K562 (cell line): ENCODE measurements at regions not wholly inside any gene's neighbourhood (a gene's known extent, or its start where the extent isn't known, plus 50 kb on each side); places are given as distances from the start of the nearest gene placed in this dataset.
A peak's percentile ranks its signal among the peaks of the same experiment; 100 is the strongest.

Experiments
- ATAC-seq: fragments of 200-7000 bp; cut with Tn5 transposase; 3 replicates; pipeline ENCODE4 v1.9.1; 2020; ENCODE audit warnings: moderate library complexity
- BruUV-seq: library from RNA; stranded (reverse); fragments of 400-500 nt; replicated peaks from 2 replicates; lab custom pipeline; 2021; lab: Mats Ljungman, UMichigan
- CTCF ChIA-PET: fragments of 300-600 bp; formaldehyde crosslinking; extraction: SDS; loops from one replicate; lab custom pipeline; 2021; ENCODE audit warnings: low intra/inter-chr PET ratio; lab: Yijun Ruan, JAX
- POLR2A ChIA-PET: fragments of 300-600, 350-650 bp; sonication (Branson Sonifier 250); formaldehyde crosslinking; extraction: SDS; loops from one replicate; lab custom pipeline; 2021; ENCODE audit warnings: antibody characterized with exemption, inconsistent platforms; lab: Yijun Ruan, JAX
- DNase-seq, 4 experiments: peaks; one replicate each; pipeline versions ENCODE4 v3.0.0 to v3.0.0-alpha.2; 2011 to 2018; ENCODE audit warnings: low spot score in 3 of 4, mixed read lengths in 3 of 4; ENCODE audit errors: extremely low read depth in 1 of 4
- FAIRE-seq: peaks from 2 replicates; lab custom pipeline; 2011; peaks lifted over from hg19 to GRCh38; lab: Jason Lieb, UNC
- H2AFZ ChIP-seq: 2 replicates; pipeline ENCODE4 v1.6.0; 2011; ENCODE audit warnings: low read depth, low read length, control low read depth, inconsistent platforms
- H3K27ac ChIP-seq: fragments of 200-600 bp; 3 replicates; pipeline ENCODE4 v1.8.0; 2011; ENCODE audit warnings: low read depth, mild to moderate bottlenecking, control low read depth, inconsistent platforms, low read length, moderate library complexity, mixed read lengths; ENCODE audit errors: extremely low read depth
- H3K27me3 ChIP-seq, 2 experiments: fragments of 300-600 bp in 1 of 2; 2 replicates in 1 of 2; 3 replicates in 1 of 2; pipeline versions ENCODE4 v1.6.0 to v1.8.0; 2011; ENCODE audit warnings: inconsistent platforms in 2 of 2, low read length in 2 of 2, mild to moderate bottlenecking in 1 of 2, mixed read lengths in 1 of 2, moderate library complexity in 1 of 2; ENCODE audit not compliant: control insufficient read depth in 2 of 2, insufficient read depth in 2 of 2
- H3K36me3 ChIP-seq: fragments of 300-600 bp; 3 replicates; pipeline ENCODE4 v1.8.0; 2011; ENCODE audit warnings: mild to moderate bottlenecking, low read length, inconsistent platforms; ENCODE audit not compliant: control insufficient read depth, insufficient read depth
- H3K4me1 ChIP-seq, 2 experiments: fragments of 200-600 bp in 1 of 2; replicated peaks in 1 of 2; 2 replicates in 1 of 2; 3 replicates in 1 of 2; pipeline versions ENCODE4 v1.5.1 to v1.8.0; 2011; ENCODE audit warnings: inconsistent platforms in 2 of 2, low read length in 2 of 2, mild to moderate bottlenecking in 1 of 2, mixed read lengths in 1 of 2, moderate library complexity in 1 of 2; ENCODE audit not compliant: control insufficient read depth in 2 of 2, insufficient read depth in 2 of 2
- H3K4me2 ChIP-seq: 2 replicates; pipeline ENCODE4 v1.6.1; 2011; ENCODE audit warnings: low read length, control low read depth, inconsistent platforms, mixed read lengths; ENCODE audit not compliant: insufficient read depth
- H3K4me3 ChIP-seq: fragments of 200-600 bp; sonication (generic), shearing (Covaris generic); 2 replicates; pipeline ENCODE4 v1.5.1; 2016; ENCODE audit warnings: control low read depth, inconsistent platforms
- H3K79me2 ChIP-seq: fragments of 200-600 bp; 3 replicates; pipeline ENCODE4 v1.8.0; 2011; ENCODE audit warnings: low read length, inconsistent platforms; ENCODE audit not compliant: control insufficient read depth, insufficient read depth
- H3K9ac ChIP-seq, 2 experiments: 2 replicates each; pipeline versions ENCODE4 v1.6.0 to v1.6.1; 2011; ENCODE audit warnings: low read depth in 2 of 2, low read length in 2 of 2, control low read depth in 1 of 2, inconsistent platforms in 1 of 2, mild to moderate bottlenecking in 1 of 2, mixed read lengths in 1 of 2; ENCODE audit not compliant: insufficient read depth in 1 of 2
- H3K9me1 ChIP-seq: one replicate; pipeline ENCODE4 v1.6.0; 2011; ENCODE audit warnings: inconsistent platforms, mild to moderate bottlenecking, low read length, moderate library complexity; ENCODE audit not compliant: control insufficient read depth, insufficient read depth
- H3K9me3 ChIP-seq: replicated peaks from 2 replicates; pipeline ENCODE4 v1.5.1; 2011; ENCODE audit warnings: low read depth, low read length, inconsistent platforms; ENCODE audit not compliant: control insufficient read depth, insufficient read depth
- H4K20me1 ChIP-seq: replicated peaks from 2 replicates; pipeline ENCODE4 v1.6.1; 2011; ENCODE audit warnings: low read length, inconsistent platforms, mixed read lengths; ENCODE audit not compliant: control insufficient read depth, insufficient read depth
- ARID3B ChIP-seq: fragments of 250-450 bp; sonication (Bioruptor Pico); IDR thresholded peaks from 2 replicates; pipeline ENCODE4 v1.4.0; 2020; ENCODE audit warnings: borderline replicate concordance
- CEBPG ChIP-seq, 3 experiments: fragments of 200-800 bp in 1 of 3; sonication (Bioruptor generic) in 1 of 3; sonication (generic) in 1 of 3; formaldehyde crosslinking in 1 of 3; IDR thresholded peaks in 2 of 3; conservative IDR thresholded peaks in 1 of 3; 2 replicates each; pipeline versions ENCODE4 v1.6.1 to v1.8.0; 2016 to 2022; ENCODE audit warnings: missing compliant biosample characterization in 2 of 3, missing genetic modification characterization in 2 of 3, mild to moderate bottlenecking in 1 of 3, missing genetic modification reagents in 1 of 3
- CREB3 ChIP-seq: fragments of 450-650 bp; conservative IDR thresholded peaks from 2 replicates; pipeline ENCODE4 v1.6.1; 2016; ENCODE audit warnings: missing genetic modification characterization, low read depth, mild to moderate bottlenecking, missing compliant biosample characterization, moderate library complexity
- ELF1 ChIP-seq: fragments of 200-800 bp; sonication (Bioruptor generic); IDR thresholded peaks from 2 replicates; pipeline ENCODE4 v1.6.1; 2016; ENCODE audit warnings: missing genetic modification characterization, missing compliant biosample characterization
- GABPA ChIP-seq: fragments of 200-800 bp; sonication (Bioruptor generic); conservative IDR thresholded peaks from 2 replicates; pipeline ENCODE4 v1.6.1; 2016; ENCODE audit warnings: low read depth, missing genetic modification characterization, missing compliant biosample characterization
- GATA2 ChIP-seq: sonication (generic); formaldehyde crosslinking; IDR thresholded peaks from 2 replicates; pipeline ENCODE4 v1.4.0; 2020; ENCODE audit warnings: mild to moderate bottlenecking, missing genetic modification reagents
- HNRNPL ChIP-seq: fragments of 200-400 bp; formaldehyde crosslinking; IDR thresholded peaks from 2 replicates; pipeline ENCODE4 v1.6.1; 2017; ENCODE audit warnings: low read depth, mild to moderate bottlenecking, low read length
- KDM4B ChIP-seq, 2 experiments: fragments of 450-650 bp in 1 of 2; sonication (generic) in 1 of 2; IDR thresholded peaks; 2 replicates each; pipeline ENCODE4 v1.6.1; 2016 to 2017; ENCODE audit warnings: borderline replicate concordance in 2 of 2, antibody characterized with exemption in 1 of 2, low read depth in 1 of 2, mild to moderate bottlenecking in 1 of 2
- MAFF ChIP-seq: IDR thresholded peaks from 2 replicates; pipeline ENCODE4 v1.6.1; 2012; ENCODE audit warnings: low read length, improper control_type of control experiment
- NFRKB ChIP-seq: fragments of 450-650 bp; IDR thresholded peaks from 2 replicates; pipeline ENCODE4 v1.6.1; 2016; ENCODE audit warnings: low read depth
- RBM17 ChIP-seq: fragments of 200-400 bp; formaldehyde crosslinking; IDR thresholded peaks from 2 replicates; pipeline ENCODE4 v1.6.1; 2017; ENCODE audit warnings: low read depth, mild to moderate bottlenecking, low read length, borderline replicate concordance
- SETDB1 ChIP-seq: IDR thresholded peaks from one replicate; pipeline ENCODE4 v1.6.1; 2012; ENCODE audit warnings: low read length, control low read depth, inconsistent platforms
- TRIM24 ChIP-seq, 2 experiments: fragments of 450-650 bp; IDR thresholded peaks; 2 replicates each; pipeline ENCODE4 v1.6.1; 2016
- ZNF766 ChIP-seq: fragments of 200-800 bp; sonication (Bioruptor generic); conservative IDR thresholded peaks from 2 replicates; pipeline ENCODE4 v1.6.1; 2016; ENCODE audit warnings: missing genetic modification characterization, missing compliant biosample characterization
- ZNF830 ChIP-seq: fragments of 250-450 bp; sonication (Bioruptor Pico); IDR thresholded peaks from 2 replicates; pipeline ENCODE4 v1.5.0; 2021; ENCODE audit warnings: mild to moderate bottlenecking
- WGBS: fragments of 100-300 bp; shearing (Covaris generic); methylation state at CpG from one replicate; pipeline ENCODE4 v1.1.6; 2016; ENCODE audit warnings: low coverage, mixed read lengths; ENCODE audit not compliant: insufficient coverage; ENCODE audit errors: missing lambda C conversion rate; 5-methylcytosine and 5-hydroxymethylcytosine counted together
- in situ Hi-C: fragments of 300-500 bp; cut with MboI; formaldehyde crosslinking; loops from 4 replicates; pipeline ENCODE4 v1.15.0; 2018; ENCODE audit warnings: inconsistent platforms, mixed read lengths
- intact Hi-C: fragments of 100-400 bp; cut with micrococcal nuclease; formaldehyde crosslinking; loops from 2 replicates; pipeline ENCODE4 v1.14.2; 2022
- TF ChIP-seq, protein P1 (sequence below), 2 experiments: fragments of 450-650 bp in 1 of 2; sonication (generic) in 1 of 2; formaldehyde crosslinking; conservative IDR thresholded peaks; 2 replicates each; pipeline versions ENCODE4 v1.4.0 to v1.8.1; 2020 to 2022; ENCODE audit warnings: mild to moderate bottlenecking in 1 of 2, missing genetic modification reagents in 1 of 2

DNA sequence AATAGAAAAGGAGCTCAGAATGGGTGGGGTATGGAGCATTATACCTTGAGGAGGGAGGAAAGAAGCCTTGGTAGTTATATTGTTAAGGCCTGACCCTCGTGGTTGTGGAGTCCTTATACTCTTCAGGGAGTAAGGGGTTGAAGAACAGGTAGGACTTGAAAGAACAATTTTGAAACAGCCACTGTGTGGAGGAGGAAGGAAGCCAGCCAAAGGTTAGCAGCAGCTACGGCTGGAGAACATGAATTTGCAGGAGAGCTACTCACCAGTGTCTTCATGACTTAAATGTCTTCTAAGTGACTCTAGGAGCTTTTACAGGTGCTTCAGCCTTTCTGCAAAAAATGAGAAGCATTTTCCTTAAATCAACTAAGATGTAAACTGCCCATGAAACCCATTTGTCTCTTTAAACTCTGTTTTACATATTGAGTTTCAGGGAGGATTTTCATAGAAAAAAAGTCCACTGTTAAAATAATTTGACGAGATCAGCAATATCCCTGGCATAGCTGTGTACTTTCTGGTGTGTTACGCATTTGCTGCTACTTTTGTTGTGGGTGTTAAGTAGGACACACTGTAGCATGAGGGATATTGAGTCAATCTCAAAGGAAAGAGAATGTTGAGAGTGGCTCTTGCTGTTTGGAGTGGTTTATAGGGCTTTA lies 110.6 kb upstream of the ELL2 start (continued):
- no peak for TF ChIP-seq ZNF766
- no peak for TF ChIP-seq HNRNPL
- no peak for TF ChIP-seq NFRKB

DNA sequence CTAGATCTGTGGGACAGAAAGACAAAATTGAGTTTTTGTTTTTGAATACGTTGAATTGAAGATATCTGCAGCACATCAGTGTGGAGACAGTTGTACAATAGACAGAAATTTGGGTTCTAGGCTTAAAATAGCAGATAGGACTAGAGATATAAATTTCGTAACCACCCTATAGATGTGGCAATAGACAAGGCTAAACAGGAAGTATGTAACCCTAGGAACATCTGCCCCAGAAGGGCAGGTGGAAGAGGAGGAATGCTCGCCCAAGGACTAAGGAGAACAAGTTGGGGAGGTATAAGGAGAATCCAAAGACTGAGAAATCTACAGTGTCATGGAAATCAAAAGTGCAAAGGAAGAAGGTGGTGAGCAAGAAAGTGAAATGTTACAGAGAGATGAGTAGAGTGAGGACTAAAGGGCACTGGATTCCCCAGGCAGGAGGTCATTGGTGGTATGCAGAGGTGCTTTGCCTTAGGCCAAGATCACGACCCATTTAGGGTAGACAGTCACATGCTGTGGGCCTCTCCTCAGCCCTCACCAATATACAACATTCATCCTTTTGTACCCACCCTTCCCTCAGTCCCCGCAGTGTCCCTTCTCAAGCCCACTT lies 109.1 kb upstream of the ELL2 start:
- no peak overlapping the region for H3K4me2 ChIP-seq
- H3K9ac ChIP-seq: no peak overlapping the region
- in situ Hi-C loops: no loop called here
- H3K4me1 ChIP-seq: peaks cover 0 to 3% of the 10 kb centered on the region in 2 experiments; a peak in 1 of 5 replicates
- WGBS: 5% methylated on average over 5 of the region's 5 CpGs
- H3K27me3 ChIP-seq: no peaks in the 10 kb centered on the region
- ATAC-seq (no peak), FAIRE-seq (no peak), DNase-seq (no peak)
- POLR2A ChIA-PET: interaction anchor here (0.5 to 0.6 kb wide), 2 partner anchors 8 to 10 kb away, joined by 3 read pairs; no protein-coding TSS in a partner anchor
- no peaks in the 10 kb centered on the region for H4K20me1 ChIP-seq
- no peak overlapping the region for H3K27ac ChIP-seq
- CTCF ChIA-PET: no interaction called here
- H3K9me1 ChIP-seq: no peaks in the 10 kb centered on the region
- H2AFZ ChIP-seq: no peak overlapping the region
- H3K79me2 ChIP-seq: no peaks in the 10 kb centered on the region
- BruUV-seq: no TSS peak
- H3K4me3 ChIP-seq: no peak overlapping the region
- H3K9me3 ChIP-seq: no peaks in the 10 kb centered on the region
- intact Hi-C loops: no loop called here
- no peaks in the 10 kb centered on the region for H3K36me3 ChIP-seq
- TF ChIP-seq ARID3B (no peak), CREB3 (tag) (no peak), ELF1 (0 out of 2 replicates have a peak, but pooled peaks have one; percentile 29), KDM4B (IDR thresholded peaks at IDR 0.05; ENCODE audit: borderline replicate concordance in 2 of 2, low read depth in 1 of 2) (no peak), MAFF (no peak), GABPA (tag) (0 out of 2 replicates have a peak, but pooled peaks have one; percentile 19), RBM17 (no peak), TRIM24 (IDR thresholded peaks at IDR 0.05) (0 out of 4 replicates have a peak, but pooled peaks of 1 of the 2 experiments have one; percentile 8), SETDB1 (no peak), ZNF830 (CRISPR knock-in tag) (no peak), GATA2 (CRISPR knock-in tag) (no peak), CEBPG (CRISPR knock-in tag; IDR thresholded peaks at IDR 0.05) (no peak), CEBPG (tag; conservative IDR thresholded peaks at IDR 0.05 in 1 of 2, IDR thresholded peaks at IDR 0.05 in 1 of 2) (peak; percentile 65 to 84)
- TF ChIP-seq, protein P1, sequence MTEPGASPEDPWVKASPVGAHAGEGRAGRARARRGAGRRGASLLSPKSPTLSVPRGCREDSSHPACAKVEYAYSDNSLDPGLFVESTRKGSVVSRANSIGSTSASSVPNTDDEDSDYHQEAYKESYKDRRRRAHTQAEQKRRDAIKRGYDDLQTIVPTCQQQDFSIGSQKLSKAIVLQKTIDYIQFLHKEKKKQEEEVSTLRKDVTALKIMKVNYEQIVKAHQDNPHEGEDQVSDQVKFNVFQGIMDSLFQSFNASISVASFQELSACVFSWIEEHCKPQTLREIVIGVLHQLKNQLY (CRISPR knock-in tag; conservative IDR thresholded peaks at IDR 0.05): no peak
